A673 (cell line): ENCODE measurements at regions not wholly inside any gene's neighbourhood (a gene's known extent, or its start where the extent isn't known, plus 50 kb on each side); places are given as distances from the start of the nearest gene placed in this dataset.

ENCODE experiments used
- CTCF ChIP-seq: fragments of 300-800, 200-600 bp; sonication (generic); conservative IDR thresholded peaks from 2 replicates; pipeline ENCODE4 v1.5.1; 2017; ENCODE audit warnings: low read depth, mild to moderate bottlenecking, antibody characterized with exemption, low read length, moderate library complexity, mixed read lengths
- EZH2 ChIP-seq: fragments of 200-600 bp; sonication (generic); IDR thresholded peaks from 2 replicates; pipeline ENCODE4 v1.6.1; 2017; ENCODE audit warnings: borderline replicate concordance, low read depth, mild to moderate bottlenecking, mixed read lengths, antibody characterized with exemption, low read length; ENCODE audit not compliant: poor library complexity, severe bottlenecking

- TF ChIP-seq CTCF, result no peak
- no peak for TF ChIP-seq EZH2
These were observed 104.2 kb downstream of the C12orf50 start for GRCh38 chr12:87925021-87925420.
